Dendritic cell treated with granulocyte-macrophage colony-stimulating factor and Interleukin-4, amounts not matched to agents 40 ng/mL and 50 ng/mL, for 4 days (primary cell): ENCODE measurements at regions not wholly inside any gene's neighbourhood (a gene's known extent, or its start where the extent isn't known, plus 50 kb on each side); places are given as distances from the start of the nearest gene placed in this dataset.

ENCODE experiments used
- H3K27ac Mint-ChIP-seq: one replicate; pipeline ENCODE4 v1.8.0; 2022; ENCODE audit warnings: mild to moderate bottlenecking, mixed read lengths
- H3K27me3 Mint-ChIP-seq: one replicate; pipeline ENCODE4 v1.8.0; 2022; ENCODE audit warnings: mild to moderate bottlenecking, mixed read lengths
- H3K36me3 Mint-ChIP-seq: one replicate; pipeline ENCODE4 v1.8.0; 2022; ENCODE audit warnings: low read depth, mixed read lengths
- H3K4me1 Mint-ChIP-seq: one replicate; pipeline ENCODE4 v1.8.0; 2022; ENCODE audit warnings: low read depth, mixed read lengths
- H3K4me3 Mint-ChIP-seq: one replicate; pipeline ENCODE4 v1.8.0; 2022; ENCODE audit warnings: mild to moderate bottlenecking, moderate library complexity, mixed read lengths
- H3K9me3 Mint-ChIP-seq: one replicate; pipeline ENCODE4 v1.8.0; 2022; ENCODE audit warnings: mixed read lengths
- intact Hi-C: fragments of 100-400 bp; cut with micrococcal nuclease; formaldehyde crosslinking; loops from one replicate; pipeline ENCODE4 v1.15.0; 2022

- intact Hi-C loops, result no loop called here
- Mint-ChIP-seq H3K4me3 (no peak overlapping the region), H3K36me3 (no peaks in the 10 kb centered on the region), H3K27me3 (peaks cover 11% of the 10 kb centered on the region), H3K9me3 (peaks cover 14% of the 10 kb centered on the region), H3K27ac (no peak overlapping the region), H3K4me1 (peaks cover 10% of the 10 kb centered on the region)
These were observed 307.8 kb downstream of the BCL11B start for GRCh38 chr14:98964171-98964570.

DNA sequence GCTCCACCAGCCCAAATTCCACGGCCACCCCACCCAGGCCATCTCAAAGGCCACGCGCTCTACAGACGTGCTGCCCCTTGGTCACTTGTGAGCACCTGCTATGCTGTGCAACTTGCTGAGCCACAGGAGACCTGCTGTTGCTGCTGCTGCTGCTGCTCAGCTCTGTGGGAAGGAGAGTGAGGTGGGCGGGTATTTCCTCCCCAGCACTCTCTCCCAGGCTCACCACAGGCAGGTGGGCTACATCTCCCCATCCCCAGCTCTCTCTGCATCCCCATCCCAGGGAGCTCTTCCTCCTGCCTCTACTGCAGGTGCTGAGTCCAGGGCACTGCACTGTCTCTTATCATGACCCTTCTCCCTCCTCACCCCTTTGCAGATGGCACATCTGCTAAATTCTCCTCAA lies 306.9 kb downstream of the BCL11B start:
- Mint-ChIP-seq H3K27me3 (peaks cover 14% of the 10 kb centered on the region), H3K9me3 (peaks cover 14% of the 10 kb centered on the region), H3K36me3 (no peaks in the 10 kb centered on the region), H3K4me3 (no peak overlapping the region), H3K4me1 (peaks cover 10% of the 10 kb centered on the region), H3K27ac (no peak overlapping the region)
- intact Hi-C loops, result no loop called here

GRCh38 chr14:98966016-98966415 lies 306.0 kb downstream of the BCL11B start:
- H3K27me3 Mint-ChIP-seq, result peaks cover 20% of the 10 kb centered on the region
- no peak overlapping the region for H3K27ac Mint-ChIP-seq
- no peak overlapping the region for H3K4me3 Mint-ChIP-seq
- H3K4me1 Mint-ChIP-seq, result peaks cover 10% of the 10 kb centered on the region
- H3K9me3 Mint-ChIP-seq, result peaks cover 14% of the 10 kb centered on the region
- intact Hi-C loops, result no loop called here
- H3K36me3 Mint-ChIP-seq, result no peaks in the 10 kb centered on the region

- H3K36me3 Mint-ChIP-seq, result no peaks in the 10 kb centered on the region
- no peak overlapping the region for H3K4me3 Mint-ChIP-seq
- intact Hi-C loops, result no loop called here
- peaks cover 14% of the 10 kb centered on the region for H3K9me3 Mint-ChIP-seq
- no peak overlapping the region for H3K27ac Mint-ChIP-seq
- H3K27me3 Mint-ChIP-seq, result peaks cover 20% of the 10 kb centered on the region
- H3K4me1 Mint-ChIP-seq, result peaks cover 10% of the 10 kb centered on the region
These were observed 305.4 kb downstream of the BCL11B start for GRCh38 chr14:98966475-98967162.

DNA sequence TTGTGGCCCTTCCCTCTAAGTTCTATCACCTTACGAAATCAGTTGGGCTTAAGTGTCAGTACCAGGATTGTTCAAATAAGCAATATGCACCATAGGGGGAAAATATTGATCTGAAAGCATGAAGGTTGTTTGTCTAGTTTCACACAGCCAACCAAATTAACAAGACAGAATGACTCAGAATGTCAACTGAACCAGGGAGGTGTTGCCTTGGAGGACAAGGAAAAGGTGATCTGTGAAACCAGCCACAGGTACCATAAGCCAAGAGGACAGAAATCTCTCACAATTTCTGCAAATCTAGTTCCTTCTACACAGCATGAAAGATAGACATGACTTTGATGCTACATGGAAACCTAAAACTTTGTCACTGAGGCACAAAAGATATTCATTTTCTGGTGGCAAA lies 297.9 kb downstream of the BCL11B start:
- H3K9me3 Mint-ChIP-seq, result no peaks in the 10 kb centered on the region
- intact Hi-C loops, result no loop called here
- H3K4me3 Mint-ChIP-seq, result no peak overlapping the region
- H3K4me1 Mint-ChIP-seq, result no peaks in the 10 kb centered on the region
- H3K27ac Mint-ChIP-seq, result no peak overlapping the region
- no peaks in the 10 kb centered on the region for H3K36me3 Mint-ChIP-seq
- peaks cover 17% of the 10 kb centered on the region for H3K27me3 Mint-ChIP-seq

DNA sequence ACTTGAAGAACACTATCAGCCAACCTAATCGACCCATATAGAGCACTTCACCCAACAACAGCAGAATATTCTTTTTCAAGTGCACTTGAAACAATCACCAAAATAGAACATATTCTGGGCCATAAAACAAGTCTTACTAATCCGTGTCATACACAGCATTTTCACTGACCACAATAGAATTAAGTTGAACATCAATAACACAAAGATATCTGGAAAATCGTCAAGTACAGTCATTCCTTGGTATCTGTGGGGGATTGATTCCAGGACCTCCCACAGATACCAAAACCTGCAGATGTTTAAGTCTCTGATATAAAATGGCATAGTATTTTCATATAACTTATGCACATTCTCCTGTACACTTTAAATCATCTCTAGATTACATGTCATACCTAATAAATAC lies 295.7 kb downstream of the BCL11B start:
- Mint-ChIP-seq H3K9me3 (no peaks in the 10 kb centered on the region), H3K4me1 (no peaks in the 10 kb centered on the region), H3K4me3 (no peak overlapping the region), H3K27ac (no peak overlapping the region), H3K36me3 (no peaks in the 10 kb centered on the region), H3K27me3 (peaks cover 8% of the 10 kb centered on the region)
- intact Hi-C loops, result no loop called here

DNA sequence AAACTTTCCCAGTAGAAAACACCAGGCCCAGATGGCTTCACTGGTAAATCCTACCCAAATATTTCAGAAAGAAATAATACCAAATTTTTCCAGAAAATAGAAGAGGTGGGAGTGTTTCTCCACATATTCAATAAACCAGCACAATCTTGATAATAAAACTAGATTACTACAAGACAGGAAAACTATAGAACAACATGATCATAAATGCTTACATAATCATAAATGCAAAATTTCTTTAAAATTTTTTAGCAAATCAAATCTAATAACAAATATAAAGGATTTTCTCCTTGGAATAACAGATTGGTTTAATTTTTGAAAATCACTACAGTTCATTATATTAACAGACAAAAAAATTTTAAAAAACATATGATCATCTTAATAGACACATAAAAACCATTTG lies 294.5 kb downstream of the BCL11B start:
- no peak overlapping the region for H3K4me3 Mint-ChIP-seq

DNA sequence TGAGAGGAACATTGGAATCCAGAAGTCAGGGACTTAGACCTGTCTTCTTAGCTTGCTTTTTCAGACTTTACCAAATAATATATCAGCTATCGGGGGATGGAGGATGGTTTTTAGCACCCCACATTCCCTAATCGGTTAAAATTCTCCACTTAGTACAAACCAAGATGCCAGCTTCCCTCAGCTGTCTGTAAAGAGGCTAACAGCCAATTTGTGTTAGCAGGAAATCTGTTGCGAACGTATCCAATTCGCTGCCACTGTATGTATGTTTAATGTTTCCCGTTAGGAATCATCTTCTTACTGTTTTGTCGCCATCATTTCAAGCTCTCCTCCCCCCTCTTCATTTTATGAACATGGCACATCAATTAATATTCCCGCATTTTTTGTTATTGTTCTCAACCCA lies 289.0 kb downstream of the BCL11B start:
- intact Hi-C loops, result no loop called here
- H3K36me3 Mint-ChIP-seq, result no peaks in the 10 kb centered on the region
- no peaks in the 10 kb centered on the region for H3K9me3 Mint-ChIP-seq
- no peaks in the 10 kb centered on the region for H3K4me1 Mint-ChIP-seq
- H3K4me3 Mint-ChIP-seq, result no peak overlapping the region
- H3K27ac Mint-ChIP-seq, result no peak overlapping the region
- H3K27me3 Mint-ChIP-seq, result peaks cover 6% of the 10 kb centered on the region

More for the DNA sequence above, 294.5 kb downstream of the BCL11B start:
- no peaks in the 10 kb centered on the region for H3K36me3 Mint-ChIP-seq
- H3K27ac Mint-ChIP-seq, result no peak overlapping the region
- no peaks in the 10 kb centered on the region for H3K9me3 Mint-ChIP-seq
- H3K27me3 Mint-ChIP-seq, result peaks cover 8% of the 10 kb centered on the region
- intact Hi-C loops, result no loop called here
- no peaks in the 10 kb centered on the region for H3K4me1 Mint-ChIP-seq

DNA sequence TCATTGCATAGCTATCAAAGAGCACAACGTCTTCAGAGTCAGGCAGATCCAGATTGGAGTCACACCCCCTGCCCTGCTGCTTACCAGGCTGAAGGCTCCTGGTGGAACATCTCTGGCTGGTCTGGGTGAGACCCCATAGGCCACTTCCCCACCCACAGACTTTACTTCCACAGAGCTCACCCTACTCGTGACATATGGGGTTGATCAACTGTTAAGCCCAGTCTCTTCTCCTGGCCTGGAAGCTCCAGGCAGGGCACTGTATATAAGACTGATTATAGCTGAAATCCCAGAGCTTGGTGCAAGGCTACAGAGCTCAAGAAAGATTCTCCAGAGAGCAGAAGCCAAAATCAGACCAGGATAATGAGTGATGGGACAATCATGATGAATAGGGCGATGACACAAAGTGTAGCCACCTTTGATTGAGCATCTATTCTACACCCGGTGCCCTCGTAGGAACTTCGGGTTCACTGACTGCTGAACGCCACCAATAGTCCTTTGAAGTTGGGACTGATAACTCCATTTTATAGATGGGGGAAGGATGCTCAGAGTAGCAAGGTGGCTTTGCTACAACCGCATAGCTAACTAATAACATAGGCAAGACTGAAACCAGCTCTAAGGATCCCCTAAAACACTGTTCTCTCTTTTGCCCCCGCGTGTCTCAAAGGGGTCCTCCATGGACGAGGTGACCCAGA lies 287.8 kb downstream of the BCL11B start:
- no peak overlapping the region for H3K4me3 Mint-ChIP-seq
- intact Hi-C loops, result no loop called here
- H3K4me1 Mint-ChIP-seq, result no peaks in the 10 kb centered on the region
- no peaks in the 10 kb centered on the region for H3K36me3 Mint-ChIP-seq
- H3K27ac Mint-ChIP-seq, result no peak overlapping the region
- peaks cover 6% of the 10 kb centered on the region for H3K27me3 Mint-ChIP-seq
- H3K9me3 Mint-ChIP-seq, result no peaks in the 10 kb centered on the region

DNA sequence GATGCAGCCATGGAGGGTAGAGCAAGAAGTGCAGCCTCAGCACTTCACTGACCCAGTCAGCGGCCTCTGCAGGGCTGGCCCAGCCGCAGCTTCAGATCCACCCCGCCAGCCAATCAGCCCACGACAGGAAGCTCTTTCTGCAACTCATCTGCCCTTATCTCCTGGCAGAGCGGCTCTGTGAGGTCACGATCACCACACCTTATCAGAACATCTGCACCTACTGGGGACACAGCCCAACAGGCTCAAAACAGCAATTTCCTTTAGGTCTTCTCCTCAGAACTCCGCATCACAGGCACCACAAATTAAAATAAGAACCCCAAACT lies 287.3 kb downstream of the BCL11B start:
- intact Hi-C loops, result no loop called here
- H3K4me1 Mint-ChIP-seq, result no peaks in the 10 kb centered on the region
- no peaks in the 10 kb centered on the region for H3K36me3 Mint-ChIP-seq
- H3K4me3 Mint-ChIP-seq, result no peak overlapping the region
- H3K27ac Mint-ChIP-seq, result no peak overlapping the region
- H3K9me3 Mint-ChIP-seq, result no peaks in the 10 kb centered on the region
- peaks cover 6% of the 10 kb centered on the region for H3K27me3 Mint-ChIP-seq

- Mint-ChIP-seq H3K27me3 (no peaks in the 10 kb centered on the region), H3K9me3 (no peaks in the 10 kb centered on the region), H3K27ac (no peak overlapping the region), H3K4me3 (no peak overlapping the region), H3K4me1 (no peaks in the 10 kb centered on the region), H3K36me3 (no peaks in the 10 kb centered on the region)
- intact Hi-C loops, result no loop called here
These were observed 278.2 kb downstream of the BCL11B start for GRCh38 chr14:98993818-98994217.

- intact Hi-C loops, result no loop called here
- Mint-ChIP-seq H3K27me3 (no peaks in the 10 kb centered on the region), H3K4me3 (no peak overlapping the region), H3K4me1 (no peaks in the 10 kb centered on the region), H3K9me3 (no peaks in the 10 kb centered on the region), H3K27ac (no peak overlapping the region), H3K36me3 (no peaks in the 10 kb centered on the region)
These were observed 277.4 kb downstream of the BCL11B start for GRCh38 chr14:98994561-98994960.

GRCh38 chr14:98997526-98998205 lies 274.3 kb downstream of the BCL11B start:
- H3K27me3 Mint-ChIP-seq, result no peaks in the 10 kb centered on the region
- intact Hi-C loops, result no loop called here
- H3K27ac Mint-ChIP-seq, result no peak overlapping the region

GRCh38 chr14:98999345-98999744 lies 272.7 kb downstream of the BCL11B start:
- Mint-ChIP-seq H3K9me3 (no peaks in the 10 kb centered on the region), H3K27ac (no peak overlapping the region), H3K4me1 (no peaks in the 10 kb centered on the region), H3K27me3 (no peaks in the 10 kb centered on the region), H3K4me3 (no peak overlapping the region), H3K36me3 (no peaks in the 10 kb centered on the region)
- intact Hi-C loops, result no loop called here

More at GRCh38 chr14:98997526-98998205, 274.3 kb downstream of the BCL11B start:
- Mint-ChIP-seq H3K9me3 (no peaks in the 10 kb centered on the region), H3K36me3 (no peaks in the 10 kb centered on the region), H3K4me3 (no peak overlapping the region), H3K4me1 (no peaks in the 10 kb centered on the region)
